RKO (cell line): ENCODE measurements at regions not wholly inside any gene's neighbourhood (a gene's known extent, or its start where the extent isn't known, plus 50 kb on each side); places are given as distances from the start of the nearest gene placed in this dataset.

Experiments
- DNase-seq: peaks from one replicate; pipeline ENCODE4 v3.0.0-alpha.2; 2016; ENCODE audit warnings: low spot score

GRCh38 chr1:29508458-29509107, 272.3 kb downstream of the PTPRU start:
- no peak for DNase-seq

- no peak for DNase-seq
Measured at GRCh38 chr1:29506678-29507225, 270.4 kb downstream of the PTPRU start.

- no peak for DNase-seq
Measured at GRCh38 chr1:29505532-29506220, 269.4 kb downstream of the PTPRU start.

- DNase-seq = no peak
Measured at GRCh38 chr1:29504709-29505410, 268.5 kb downstream of the PTPRU start.

- no peak for DNase-seq
Measured at GRCh38 chr1:29504196-29504595, 267.9 kb downstream of the PTPRU start.

- no peak for DNase-seq
Measured at GRCh38 chr1:29502911-29503840, 266.9 kb downstream of the PTPRU start.

GRCh38 chr1:29502225-29502910, 266.0 kb downstream of the PTPRU start:
- no peak for DNase-seq

- DNase-seq = no peak
Measured at GRCh38 chr1:29501227-29501976, 265.1 kb downstream of the PTPRU start.

GRCh38 chr1:29500651-29501050, 264.3 kb downstream of the PTPRU start:
- DNase-seq = no peak

- no peak for DNase-seq
Measured at GRCh38 chr1:29500041-29500440, 263.7 kb downstream of the PTPRU start.

- no peak for DNase-seq
Measured at GRCh38 chr1:29499104-29499650, 262.9 kb downstream of the PTPRU start.

GRCh38 chr1:29498126-29499103, 262.1 kb downstream of the PTPRU start:
- DNase-seq = no peak

- DNase-seq = no peak
Measured at GRCh38 chr1:29497395-29498125, 261.2 kb downstream of the PTPRU start.

- DNase-seq = no peak
Measured at GRCh38 chr1:29496701-29497100, 260.4 kb downstream of the PTPRU start.

- DNase-seq = no peak
Measured at GRCh38 chr1:29490204-29490934, 254.0 kb downstream of the PTPRU start.

GRCh38 chr1:29489471-29489870, 253.1 kb downstream of the PTPRU start:
- DNase-seq = no peak

GRCh38 chr1:29488794-29489311, 252.5 kb downstream of the PTPRU start:
- no peak for DNase-seq
